Panc1 (cell line): ENCODE measurements at regions not wholly inside any gene's neighbourhood (a gene's known extent, or its start where the extent isn't known, plus 50 kb on each side); places are given as distances from the start of the nearest gene placed in this dataset.

Source experiments
- POLR2AphosphoS5 ChIP-seq: IDR thresholded peaks from 2 replicates; pipeline ENCODE4 v1.6.1; 2012; ENCODE audit warnings: mild to moderate bottlenecking, low read depth, low read length, moderate library complexity
- SIN3A ChIP-seq: IDR thresholded peaks from 2 replicates; pipeline ENCODE4 v1.6.1; 2012; ENCODE audit warnings: low read depth, mild to moderate bottlenecking, low read length, moderate library complexity, borderline replicate concordance; ENCODE audit not compliant: insufficient read depth
- TF ChIP-seq, protein P1 (sequence below): fragments of 450-650 bp; IDR thresholded peaks from 2 replicates; pipeline ENCODE4 v1.5.1; 2017; ENCODE audit warnings: mild to moderate bottlenecking

- TF ChIP-seq, protein P1, sequence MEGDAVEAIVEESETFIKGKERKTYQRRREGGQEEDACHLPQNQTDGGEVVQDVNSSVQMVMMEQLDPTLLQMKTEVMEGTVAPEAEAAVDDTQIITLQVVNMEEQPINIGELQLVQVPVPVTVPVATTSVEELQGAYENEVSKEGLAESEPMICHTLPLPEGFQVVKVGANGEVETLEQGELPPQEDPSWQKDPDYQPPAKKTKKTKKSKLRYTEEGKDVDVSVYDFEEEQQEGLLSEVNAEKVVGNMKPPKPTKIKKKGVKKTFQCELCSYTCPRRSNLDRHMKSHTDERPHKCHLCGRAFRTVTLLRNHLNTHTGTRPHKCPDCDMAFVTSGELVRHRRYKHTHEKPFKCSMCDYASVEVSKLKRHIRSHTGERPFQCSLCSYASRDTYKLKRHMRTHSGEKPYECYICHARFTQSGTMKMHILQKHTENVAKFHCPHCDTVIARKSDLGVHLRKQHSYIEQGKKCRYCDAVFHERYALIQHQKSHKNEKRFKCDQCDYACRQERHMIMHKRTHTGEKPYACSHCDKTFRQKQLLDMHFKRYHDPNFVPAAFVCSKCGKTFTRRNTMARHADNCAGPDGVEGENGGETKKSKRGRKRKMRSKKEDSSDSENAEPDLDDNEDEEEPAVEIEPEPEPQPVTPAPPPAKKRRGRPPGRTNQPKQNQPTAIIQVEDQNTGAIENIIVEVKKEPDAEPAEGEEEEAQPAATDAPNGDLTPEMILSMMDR = no peak
- no peak for TF ChIP-seq POLR2AphosphoS5
- no peak for TF ChIP-seq SIN3A
These were observed 216.1 kb downstream of the MAFB start for GRCh38 chr20:40472905-40473304.
